OCI-LY1 (cell line): ENCODE measurements at regions not wholly inside any gene's neighbourhood (a gene's known extent, or its start where the extent isn't known, plus 50 kb on each side); places are given as distances from the start of the nearest gene placed in this dataset.

Source experiments
- H2AFZ ChIP-seq: fragments of 200-600 bp; sonication (generic), shearing (Covaris generic); 2 replicates; pipeline ENCODE4 v1.6.0; 2014; ENCODE audit warnings: antibody characterized with exemption, mild to moderate bottlenecking, low read length
- H3F3A ChIP-seq: fragments of 200-600 bp; sonication (generic), shearing (Covaris generic); 2 replicates; pipeline ENCODE4 v1.6.0; 2014; ENCODE audit warnings: mild to moderate bottlenecking, antibody characterized with exemption, low read length, moderate library complexity; ENCODE audit not compliant: insufficient read depth
- H3K27ac ChIP-seq: fragments of 200-600 bp; sonication (generic); 2 replicates; pipeline ENCODE4 v1.5.1; 2014; ENCODE audit warnings: low read length, mixed run types, mild to moderate bottlenecking, low read depth; ENCODE audit not compliant: poor library complexity, severe bottlenecking
- H3K27me3 ChIP-seq: fragments of 200-600 bp; sonication (generic); 2 replicates; pipeline ENCODE4 v1.6.0; 2014; ENCODE audit warnings: antibody characterized with exemption, mild to moderate bottlenecking, low read length, moderate library complexity; ENCODE audit not compliant: insufficient read depth
- H3K36me3 ChIP-seq: fragments of 200-600 bp; sonication (generic); 2 replicates; pipeline ENCODE4 v1.6.1; 2014; ENCODE audit warnings: mild to moderate bottlenecking, antibody characterized with exemption, low read length, moderate library complexity, mixed read lengths; ENCODE audit not compliant: insufficient read depth
- H3K4me1 ChIP-seq: fragments of 200-600 bp; sonication (generic); 2 replicates; pipeline ENCODE4 v1.5.1; 2014; ENCODE audit warnings: mild to moderate bottlenecking, low read length, moderate library complexity; ENCODE audit not compliant: insufficient read depth, severe bottlenecking
- H3K4me2 ChIP-seq: fragments of 200-600 bp; sonication (generic), shearing (Covaris generic); 2 replicates; pipeline ENCODE4 v1.6.1; 2014; ENCODE audit warnings: low read length
- H3K4me3 ChIP-seq: fragments of 200-600 bp; sonication (generic); 2 replicates; pipeline ENCODE4 v1.5.1; 2014; ENCODE audit warnings: low read length, low read depth, mild to moderate bottlenecking, mixed read lengths; ENCODE audit not compliant: poor library complexity, severe bottlenecking
- H3K79me2 ChIP-seq: fragments of 200-600 bp; shearing (Covaris generic); 2 replicates; pipeline ENCODE4 v1.6.1; 2016; ENCODE audit warnings: mixed run types, low read length, mixed read lengths; ENCODE audit not compliant: insufficient read depth
- H3K9ac ChIP-seq: fragments of 200-600 bp; sonication (generic), shearing (Covaris generic); 2 replicates; pipeline ENCODE4 v1.6.1; 2014; ENCODE audit warnings: mild to moderate bottlenecking, low read length, mixed read lengths
- H3K9me2 ChIP-seq: fragments of 200-600 bp; sonication (generic), shearing (Covaris generic); 2 replicates; pipeline ENCODE4 v1.6.1; 2014; ENCODE audit warnings: low read depth, mild to moderate bottlenecking, low read length, mixed read lengths
- H3K9me3 ChIP-seq: fragments of 200-600 bp; shearing (Covaris generic); 2 replicates; pipeline ENCODE4 v1.6.1; 2014; ENCODE audit warnings: low read length, mixed read lengths
- H4K20me1 ChIP-seq: fragments of 200-600 bp; sonication (generic), shearing (Covaris generic); 2 replicates; pipeline ENCODE4 v1.6.0; 2016; ENCODE audit warnings: mild to moderate bottlenecking, low read length; ENCODE audit not compliant: insufficient read depth
- EZH2 ChIP-seq: fragments of 200-600 bp; sonication (generic), shearing (Covaris generic); IDR thresholded peaks from 2 replicates; pipeline ENCODE4 v1.8.0; 2017; ENCODE audit warnings: borderline replicate concordance, mixed run types, mild to moderate bottlenecking, antibody characterized with exemption, low read length, moderate library complexity, mixed read lengths
- TF ChIP-seq, protein P1 (sequence below): fragments of 200-600 bp; sonication (generic), shearing (Covaris generic); IDR thresholded peaks from 2 replicates; pipeline ENCODE4 v1.5.1; 2017; ENCODE audit warnings: mild to moderate bottlenecking, antibody characterized with exemption, low read length, moderate library complexity, mixed read lengths

DNA sequence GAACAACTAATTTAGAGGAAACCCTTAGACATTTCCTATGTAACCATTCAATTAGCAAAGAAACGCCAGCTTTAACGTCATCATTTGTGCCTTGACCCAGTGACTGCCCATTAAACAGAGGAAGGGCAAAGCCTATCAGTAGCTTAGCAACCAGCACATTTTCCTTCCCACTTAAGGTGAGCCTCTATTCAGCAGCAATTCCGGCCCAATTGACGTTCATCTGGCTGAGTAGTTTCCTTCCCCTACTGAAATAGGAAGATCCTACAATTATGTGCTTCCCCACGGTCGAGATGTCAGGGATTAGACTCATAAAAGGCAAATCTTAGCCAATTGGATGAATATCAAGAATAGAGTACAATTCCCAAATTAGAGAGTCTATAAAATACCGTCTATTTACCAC, 482.1 kb upstream of the ADAMTS5 start:
- no peak overlapping the region for H2AFZ ChIP-seq
- no peaks in the 10 kb centered on the region for H3K9me2 ChIP-seq
- H4K20me1 ChIP-seq: no peaks in the 10 kb centered on the region
- no peaks in the 10 kb centered on the region for H3K79me2 ChIP-seq
- no peaks in the 10 kb centered on the region for H3K27me3 ChIP-seq
- no peak overlapping the region for H3K4me2 ChIP-seq
- no peaks in the 10 kb centered on the region for H3K4me1 ChIP-seq
- H3K9ac ChIP-seq: no peak overlapping the region
- no peak for TF ChIP-seq EZH2
- TF ChIP-seq, protein P1, sequence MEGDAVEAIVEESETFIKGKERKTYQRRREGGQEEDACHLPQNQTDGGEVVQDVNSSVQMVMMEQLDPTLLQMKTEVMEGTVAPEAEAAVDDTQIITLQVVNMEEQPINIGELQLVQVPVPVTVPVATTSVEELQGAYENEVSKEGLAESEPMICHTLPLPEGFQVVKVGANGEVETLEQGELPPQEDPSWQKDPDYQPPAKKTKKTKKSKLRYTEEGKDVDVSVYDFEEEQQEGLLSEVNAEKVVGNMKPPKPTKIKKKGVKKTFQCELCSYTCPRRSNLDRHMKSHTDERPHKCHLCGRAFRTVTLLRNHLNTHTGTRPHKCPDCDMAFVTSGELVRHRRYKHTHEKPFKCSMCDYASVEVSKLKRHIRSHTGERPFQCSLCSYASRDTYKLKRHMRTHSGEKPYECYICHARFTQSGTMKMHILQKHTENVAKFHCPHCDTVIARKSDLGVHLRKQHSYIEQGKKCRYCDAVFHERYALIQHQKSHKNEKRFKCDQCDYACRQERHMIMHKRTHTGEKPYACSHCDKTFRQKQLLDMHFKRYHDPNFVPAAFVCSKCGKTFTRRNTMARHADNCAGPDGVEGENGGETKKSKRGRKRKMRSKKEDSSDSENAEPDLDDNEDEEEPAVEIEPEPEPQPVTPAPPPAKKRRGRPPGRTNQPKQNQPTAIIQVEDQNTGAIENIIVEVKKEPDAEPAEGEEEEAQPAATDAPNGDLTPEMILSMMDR: no peak
- H3K4me3 ChIP-seq: no peak overlapping the region
- H3K27ac ChIP-seq: no peak overlapping the region
- H3K36me3 ChIP-seq: no peaks in the 10 kb centered on the region
- no peaks in the 10 kb centered on the region for H3K9me3 ChIP-seq
- H3F3A ChIP-seq: no peaks in the 10 kb centered on the region

DNA sequence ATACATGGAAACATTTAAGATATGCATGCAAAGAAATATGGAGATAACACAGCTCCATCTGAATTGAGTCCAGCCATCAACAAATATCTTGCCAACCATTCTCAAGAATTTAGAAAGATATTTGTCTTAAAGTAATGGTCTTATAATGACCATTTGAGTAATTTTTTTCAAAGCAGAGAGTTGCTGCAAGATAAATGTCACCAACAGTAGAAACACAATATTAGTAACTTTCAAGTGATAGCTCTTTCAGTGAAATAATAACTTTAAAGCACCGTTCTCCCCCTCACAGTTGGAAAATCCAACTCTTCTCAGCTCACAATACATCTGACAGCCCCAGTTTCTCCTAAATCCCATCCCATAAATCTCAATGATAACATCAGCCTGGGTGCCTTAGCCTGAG, 481.0 kb upstream of the ADAMTS5 start:
- Histone ChIP-seq H4K20me1 (no peaks in the 10 kb centered on the region), H3K9me3 (no peaks in the 10 kb centered on the region), H3K36me3 (no peaks in the 10 kb centered on the region), H3K79me2 (no peaks in the 10 kb centered on the region), H3K9me2 (no peaks in the 10 kb centered on the region), H3K27me3 (no peaks in the 10 kb centered on the region), H3K4me1 (no peaks in the 10 kb centered on the region), H3K4me3 (no peak overlapping the region), H3K9ac (no peak overlapping the region), H3F3A (no peaks in the 10 kb centered on the region), H2AFZ (no peak overlapping the region), H3K27ac (no peak overlapping the region), H3K4me2 (no peak overlapping the region)
- no peak for TF ChIP-seq EZH2
- TF ChIP-seq, protein P1: no peak

DNA sequence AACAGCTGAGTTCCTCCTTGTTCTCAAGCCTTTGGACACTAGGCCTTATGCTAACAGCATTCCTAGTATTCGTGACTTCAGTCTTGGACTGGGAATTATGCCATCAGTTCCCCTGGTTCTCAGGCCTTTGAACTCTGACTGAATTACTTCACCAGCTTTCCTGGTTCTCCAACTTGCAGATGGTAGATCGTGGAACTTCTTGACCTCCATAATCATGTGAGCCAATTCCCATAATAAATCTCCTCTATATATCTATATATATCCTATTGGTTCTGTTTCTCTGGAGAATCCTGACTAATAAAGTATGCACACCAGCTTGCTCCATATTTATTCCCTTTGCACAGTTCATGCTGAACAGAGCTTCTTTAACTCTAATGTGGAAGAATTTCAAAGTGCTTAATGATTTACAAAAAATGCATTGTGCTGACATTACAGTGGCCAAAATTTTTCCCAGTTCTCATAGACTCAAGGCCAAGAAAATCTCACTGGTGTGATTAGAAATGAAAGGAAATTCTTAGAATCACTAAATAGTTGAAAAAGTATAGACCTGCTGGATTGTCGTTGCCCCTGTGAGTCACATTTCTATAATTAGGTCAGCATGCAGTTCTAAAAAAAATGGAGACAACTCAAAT, 462.9 kb upstream of the ADAMTS5 start:
- no peaks in the 10 kb centered on the region for H3K4me1 ChIP-seq
- H3K4me2 ChIP-seq: no peak overlapping the region
- H3K79me2 ChIP-seq: no peaks in the 10 kb centered on the region
- H3K9me2 ChIP-seq: no peaks in the 10 kb centered on the region
- no peaks in the 10 kb centered on the region for H3K36me3 ChIP-seq
- no peak overlapping the region for H3K9ac ChIP-seq
- no peak overlapping the region for H3K27ac ChIP-seq
- H3F3A ChIP-seq: no peaks in the 10 kb centered on the region
- TF ChIP-seq, protein P1: no peak
- no peak for TF ChIP-seq EZH2
- no peak overlapping the region for H2AFZ ChIP-seq
- H3K27me3 ChIP-seq: no peaks in the 10 kb centered on the region
- H3K4me3 ChIP-seq: no peak overlapping the region
- no peaks in the 10 kb centered on the region for H3K9me3 ChIP-seq
- no peaks in the 10 kb centered on the region for H4K20me1 ChIP-seq
